H9 (cell line): ENCODE measurements at regions not wholly inside any gene's neighbourhood (a gene's known extent, or its start where the extent isn't known, plus 50 kb on each side); places are given as distances from the start of the nearest gene placed in this dataset.

Experiments
- DNase-seq: peaks from one replicate; pipeline ENCODE4 v3.0.0-alpha.2; 2017
- H2AFZ ChIP-seq: one replicate; pipeline ENCODE4 v1.6.1; 2013; ENCODE audit warnings: mild to moderate bottlenecking, low read length, control low read depth, moderate library complexity
- H2AK5ac ChIP-seq: 2 replicates; pipeline ENCODE4 v1.6.1; 2013; ENCODE audit warnings: low read length, control low read depth, mixed read lengths; ENCODE audit not compliant: insufficient read length
- H2BK120ac ChIP-seq: one replicate; pipeline ENCODE4 v1.6.1; 2013; ENCODE audit warnings: low read depth, mild to moderate bottlenecking, low read length, control low read depth, inconsistent platforms; ENCODE audit not compliant: poor library complexity, severe bottlenecking
- H2BK12ac ChIP-seq: 2 replicates; pipeline ENCODE4 v1.6.1; 2013; ENCODE audit warnings: low read length, control low read depth, mixed read lengths, low read depth; ENCODE audit not compliant: insufficient read length
- H2BK15ac ChIP-seq: 2 replicates; pipeline ENCODE4 v1.6.1; 2013; ENCODE audit warnings: low read depth, low read length, control low read depth
- H2BK20ac ChIP-seq: one replicate; pipeline ENCODE4 v1.6.1; 2013; ENCODE audit warnings: low read depth, mild to moderate bottlenecking, low read length, control low read depth, inconsistent platforms; ENCODE audit not compliant: poor library complexity, severe bottlenecking
- H2BK5ac ChIP-seq: 2 replicates; pipeline ENCODE4 v1.6.1; 2013; ENCODE audit warnings: low read length, control low read depth, mixed read lengths; ENCODE audit not compliant: insufficient read length
- H3K14ac ChIP-seq: 2 replicates; pipeline ENCODE4 v1.6.1; 2013; ENCODE audit warnings: low read length, control low read depth; ENCODE audit not compliant: insufficient read depth
- H3K18ac ChIP-seq: 2 replicates; pipeline ENCODE4 v1.6.1; 2013; ENCODE audit warnings: low read depth, mild to moderate bottlenecking, mixed read lengths, low read length, control low read depth; ENCODE audit not compliant: insufficient read length
- H3K23ac ChIP-seq: 2 replicates; pipeline ENCODE4 v1.6.1; 2013; ENCODE audit warnings: low read length, control low read depth, mixed read lengths, low read depth; ENCODE audit not compliant: insufficient read length
- H3K23me2 ChIP-seq: 2 replicates; pipeline ENCODE4 v1.6.1; 2013; ENCODE audit warnings: low read depth, mild to moderate bottlenecking, mixed read lengths, low read length, control low read depth; ENCODE audit not compliant: insufficient read length, poor library complexity, severe bottlenecking
- H3K27ac ChIP-seq: 2 replicates; pipeline ENCODE4 v1.5.1; 2013; ENCODE audit warnings: low read length, control low read depth, mixed read lengths, low read depth; ENCODE audit not compliant: insufficient read length
- H3K27me3 ChIP-seq: 2 replicates; pipeline ENCODE4 v1.6.1; 2013; ENCODE audit warnings: low read length, control low read depth, inconsistent platforms; ENCODE audit not compliant: insufficient read depth
- H3K4ac ChIP-seq: 2 replicates; pipeline ENCODE4 v1.6.1; 2013; ENCODE audit warnings: low read depth, mild to moderate bottlenecking, control low read depth, inconsistent platforms, low read length, moderate library complexity
- H3K4me1 ChIP-seq: 2 replicates; pipeline ENCODE4 v1.6.1; 2013; ENCODE audit warnings: low read length, control low read depth, inconsistent platforms; ENCODE audit not compliant: insufficient read depth
- H3K4me2 ChIP-seq: 2 replicates; pipeline ENCODE4 v1.6.1; 2013; ENCODE audit warnings: low read length, control low read depth, mixed read lengths; ENCODE audit not compliant: insufficient read length, insufficient read depth
- H3K56ac ChIP-seq: 2 replicates; pipeline ENCODE4 v1.6.1; 2013; ENCODE audit warnings: low read depth, mild to moderate bottlenecking, mixed read lengths, low read length, control low read depth; ENCODE audit not compliant: insufficient read length
- H3K79me1 ChIP-seq: 2 replicates; pipeline ENCODE4 v1.6.1; 2013; ENCODE audit warnings: low read depth, mild to moderate bottlenecking, moderate library complexity, low read length, control low read depth, inconsistent platforms; ENCODE audit not compliant: insufficient read depth, poor library complexity, severe bottlenecking
- H3K79me2 ChIP-seq: 2 replicates; pipeline ENCODE4 v1.6.1; 2013; ENCODE audit warnings: low read length, control low read depth, inconsistent platforms; ENCODE audit not compliant: insufficient read depth
- H3K9ac ChIP-seq: 2 replicates; pipeline ENCODE4 v1.6.1; 2013; ENCODE audit warnings: low read length, control low read depth, mixed read lengths; ENCODE audit not compliant: insufficient read length; ENCODE audit errors: extremely low read depth
- H3K9me3 ChIP-seq: one replicate; pipeline ENCODE4 v1.6.1; 2013; ENCODE audit warnings: low read depth, low read length, inconsistent platforms; ENCODE audit not compliant: control insufficient read depth
- H3T11ph ChIP-seq: one replicate; pipeline ENCODE4 v1.6.1; 2013; ENCODE audit warnings: mild to moderate bottlenecking, low read length, control low read depth, inconsistent platforms
- H4K20me1 ChIP-seq: one replicate; pipeline ENCODE4 v1.6.1; 2013; ENCODE audit not compliant: control insufficient read depth, insufficient read length, insufficient read depth
- H4K5ac ChIP-seq: 2 replicates; pipeline ENCODE4 v1.6.1; 2013; ENCODE audit warnings: low read depth, mild to moderate bottlenecking, mixed read lengths, low read length, control low read depth; ENCODE audit not compliant: insufficient read length
- H4K8ac ChIP-seq: replicated peaks from 2 replicates; pipeline ENCODE4 v1.6.1; 2013; ENCODE audit warnings: low read length, control low read depth, mixed read lengths, low read depth; ENCODE audit not compliant: insufficient read length
- H4K91ac ChIP-seq: 2 replicates; pipeline ENCODE4 v1.6.1; 2013; ENCODE audit warnings: low read depth, mild to moderate bottlenecking, moderate library complexity, mixed read lengths, low read length, control low read depth; ENCODE audit not compliant: insufficient read length
- H3K27ac Mint-ChIP-seq, 3 experiments: 2 replicates in 2 of 3; 3 replicates in 1 of 3; pipeline ENCODE4 v1.8.0; 2020 to 2021; ENCODE audit warnings: mixed read lengths in 3 of 3, mild to moderate bottlenecking in 1 of 3, moderate library complexity in 1 of 3
- H3K27me3 Mint-ChIP-seq: 2 replicates; pipeline ENCODE4 v1.8.0; 2021; ENCODE audit warnings: low read depth, mild to moderate bottlenecking, moderate library complexity, mixed read lengths
- H3K36me3 Mint-ChIP-seq, 3 experiments: 2 replicates in 2 of 3; 3 replicates in 1 of 3; pipeline ENCODE4 v1.8.0; 2020 to 2021; ENCODE audit warnings: low read depth in 3 of 3, mixed read lengths in 3 of 3; ENCODE audit not compliant: insufficient read depth in 1 of 3
- H3K4me1 Mint-ChIP-seq, 2 experiments: 2 replicates each; pipeline ENCODE4 v1.8.0; 2020; ENCODE audit warnings: mixed read lengths in 2 of 2
- H3K4me3 Mint-ChIP-seq, 2 experiments: 2 replicates in 1 of 2; 3 replicates in 1 of 2; pipeline ENCODE4 v1.8.0; 2020 to 2021; ENCODE audit warnings: mild to moderate bottlenecking in 2 of 2, mixed read lengths in 2 of 2, moderate library complexity in 1 of 2
- H3K9me3 Mint-ChIP-seq, 2 experiments: 2 replicates in 1 of 2; 3 replicates in 1 of 2; pipeline ENCODE4 v1.8.0; 2020; ENCODE audit warnings: mild to moderate bottlenecking in 2 of 2, mixed read lengths in 2 of 2, moderate library complexity in 1 of 2
- CTCF ChIP-seq: fragments of 200-600 bp; sonication (generic); conservative IDR thresholded peaks from 3 replicates; pipeline ENCODE4 v1.8.0; 2021; ENCODE audit warnings: antibody characterized with exemption, mild to moderate bottlenecking
- WGBS: extraction: QIAGEN DNeasy Blood & Tissue Kit; methylation state at CpG from one replicate; pipeline ENCODE4 v1.1.7; 2013; ENCODE audit warnings: missing lambda C conversion rate, low lambda C conversion rate, mixed read lengths; ENCODE audit not compliant: insufficient read length; ENCODE audit errors: extremely low coverage; 5-methylcytosine and 5-hydroxymethylcytosine counted together

- no peaks in the 10 kb centered on the region; the same call in 1 of the 2 replicates for H3K79me2 ChIP-seq
Observed at GRCh38 chr1:201741763-201742342, 87.1 kb upstream of the IPO9 start.

More at GRCh38 chr1:201741763-201742342, 87.1 kb upstream of the IPO9 start:
- H3K14ac ChIP-seq, result no peak overlapping the region
- no peak overlapping the region for H3K23ac ChIP-seq
- DNase-seq, result no peak
- H4K91ac ChIP-seq, result no peak overlapping the region
- no peaks in the 10 kb centered on the region for H3K79me1 ChIP-seq
- H3K18ac ChIP-seq, result no peak overlapping the region
- H2AFZ ChIP-seq, result no peak overlapping the region
- no peak overlapping the region for H2BK120ac ChIP-seq
- no peak overlapping the region for H3K56ac ChIP-seq
- H3K27me3 Mint-ChIP-seq, result peaks cover 13% of the 10 kb centered on the region
- peaks cover 23% of the 10 kb centered on the region for H3K4me1 ChIP-seq
- no peaks in the 10 kb centered on the region for H3K9me3 Mint-ChIP-seq
- no peak overlapping the region for H2BK12ac ChIP-seq
- peaks cover 48 to 61% of the 10 kb centered on the region in 2 experiments for H3K4me1 Mint-ChIP-seq
- peak overlapping the region; percentile 10 to 95; a peak in 4 of 5 replicates for H3K4me3 Mint-ChIP-seq
- no peak overlapping the region for H2BK15ac ChIP-seq
- H2BK20ac ChIP-seq, result no peak overlapping the region
- no peak overlapping the region for H3K4ac ChIP-seq
- no peaks in the 10 kb centered on the region for H4K20me1 ChIP-seq
- H3K36me3 Mint-ChIP-seq, result no peaks in the 10 kb centered on the region; a peak in 3 of 7 replicates
- H3K9me3 ChIP-seq, result no peaks in the 10 kb centered on the region
- no peak overlapping the region for H3K4me2 ChIP-seq
- no peak overlapping the region for H4K5ac ChIP-seq
- no peak overlapping the region for H3K27ac ChIP-seq
- no peak overlapping the region for H3K9ac ChIP-seq
- H3K27ac Mint-ChIP-seq, result peak overlapping the region in 1 of 3 experiments; percentile 60; a peak in 1 of 7 replicates
- no peak for TF ChIP-seq CTCF
- peaks cover 21% of the 10 kb centered on the region for H3K23me2 ChIP-seq
- H3K27me3 ChIP-seq, result no peaks in the 10 kb centered on the region; the same call in 1 of the 2 replicates
- H2AK5ac ChIP-seq, result no peak overlapping the region
- WGBS, result no CpG with 5 or more reads among the region's 3 CpGs
- H2BK5ac ChIP-seq, result no peak overlapping the region
- H4K8ac ChIP-seq, result no peak overlapping the region
- H3T11ph ChIP-seq, result no peak overlapping the region
